ENCODE measurements at regions not wholly inside any gene's neighbourhood (a gene's known extent, or its start where the extent isn't known, plus 50 kb on each side); places are given as distances from the start of the nearest gene placed in this dataset.

- WGBS, result 49% methylated on average over 20 of the region's 26 CpGs
- H2BK15ac ChIP-seq (ENCODE audit: low read depth, poor library complexity, severe bottlenecking), result no peak overlapping the region
- no peak overlapping the region for H2BK5ac ChIP-seq (ENCODE audit: low read depth, low read length, poor library complexity, severe bottlenecking)
These were observed 104.2 kb upstream of the MVB12B start for GRCh38 chr9:126222363-126222834.

GRCh38 chr9:126222835-126223431 is 103.7 kb upstream of the MVB12B start:
- no peak overlapping the region for H4K8ac ChIP-seq (ENCODE audit: low read length)
- 58% methylated on average over 29 of the region's 29 CpGs for WGBS
- H2AFZ ChIP-seq (ENCODE audit: low read depth, low read length), result no peak overlapping the region

More at GRCh38 chr9:126222363-126222834, 104.2 kb upstream of the MVB12B start:
- no peak overlapping the region for H2BK12ac ChIP-seq (ENCODE audit: low read length in 2 of 2)
- H3K23ac ChIP-seq (ENCODE audit: low read length in 2 of 2), result no peak overlapping the region
- no peak overlapping the region for H3K4me2 ChIP-seq (ENCODE audit: low read length, poor library complexity, severe bottlenecking)
- H2AFZ ChIP-seq (ENCODE audit: low read depth, low read length), result no peak overlapping the region
- peaks cover 59 to 80% of the 10 kb centered on the region in 2 experiments for H3K27me3 ChIP-seq (ENCODE audit: control insufficient read depth in 1 of 2, insufficient read depth in 1 of 2, low read length in 2 of 2)
- no peak overlapping the region for H4K8ac ChIP-seq (ENCODE audit: low read length)
- H3K36me3 ChIP-seq (ENCODE audit: control insufficient read depth in 1 of 2, insufficient read depth in 2 of 2, low read depth in 1 of 2, low read length in 2 of 2), result no peaks in the 10 kb centered on the region
- H3K4ac ChIP-seq (ENCODE audit: low read depth in 1 of 2, low read length in 2 of 2), result no peak overlapping the region
- H3K9ac ChIP-seq (ENCODE audit: low read length), result no peak overlapping the region
- no peak overlapping the region for H3K27ac ChIP-seq (ENCODE audit: low read length, poor library complexity, severe bottlenecking)
- no peak overlapping the region for H3K4me3 ChIP-seq (ENCODE audit: insufficient read depth in 1 of 2, low read depth in 1 of 2, low read length in 2 of 2)
- H2AK5ac ChIP-seq (ENCODE audit: low read length, severe bottlenecking), result no peak overlapping the region
- H3K79me1 ChIP-seq (replicated peaks; ENCODE audit: low read length, poor library complexity, severe bottlenecking), result no peaks in the 10 kb centered on the region
- no peak overlapping the region for H3K14ac ChIP-seq (ENCODE audit: low read length in 2 of 2)
- no peak overlapping the region for H2BK120ac ChIP-seq (ENCODE audit: low read depth, low read length)
- H3K4me1 ChIP-seq (ENCODE audit: control insufficient read depth, insufficient read depth, low read depth, low read length), result no peaks in the 10 kb centered on the region
- H4K91ac ChIP-seq (ENCODE audit: low read length), result no peak overlapping the region
- H3K18ac ChIP-seq (ENCODE audit: low read depth in 1 of 2, low read length in 2 of 2), result no peak overlapping the region
- no peak for DNase-seq
- peaks cover 25% of the 10 kb centered on the region for H3K9me3 ChIP-seq (ENCODE audit: control insufficient read depth, low read length)

GRCh38 chr9:126223798-126224531 is 102.7 kb upstream of the MVB12B start:
- Histone ChIP-seq H4K91ac (ENCODE audit: low read length) (no peak overlapping the region), H3K18ac (ENCODE audit: low read depth in 1 of 2, low read length in 2 of 2) (no peak overlapping the region), H3K23ac (ENCODE audit: low read length in 2 of 2) (no peak overlapping the region), H3K27me3 (ENCODE audit: control insufficient read depth in 1 of 2, insufficient read depth in 1 of 2, low read length in 2 of 2) (peaks cover 65 to 80% of the 10 kb centered on the region in 2 experiments), H2BK5ac (ENCODE audit: low read depth, low read length, poor library complexity, severe bottlenecking) (no peak overlapping the region), H3K4me2 (ENCODE audit: low read length, poor library complexity, severe bottlenecking) (no peak overlapping the region), H4K8ac (ENCODE audit: low read length) (no peak overlapping the region), H3K36me3 (ENCODE audit: control insufficient read depth in 1 of 2, insufficient read depth in 2 of 2, low read depth in 1 of 2, low read length in 2 of 2) (no peaks in the 10 kb centered on the region), H3K27ac (ENCODE audit: low read length, poor library complexity, severe bottlenecking) (no peak overlapping the region), H3K9me3 (ENCODE audit: control insufficient read depth, low read length) (peaks cover 25% of the 10 kb centered on the region), H2BK15ac (ENCODE audit: low read depth, poor library complexity, severe bottlenecking) (no peak overlapping the region), H3K9ac (ENCODE audit: low read length) (no peak overlapping the region), H2BK12ac (ENCODE audit: low read length in 2 of 2) (no peak overlapping the region), H3K4ac (ENCODE audit: low read depth in 1 of 2, low read length in 2 of 2) (no peak overlapping the region), H2BK120ac (ENCODE audit: low read depth, low read length) (no peak overlapping the region), H3K4me3 (ENCODE audit: insufficient read depth in 1 of 2, low read depth in 1 of 2, low read length in 2 of 2) (no peak overlapping the region), H2AK5ac (ENCODE audit: low read length, severe bottlenecking) (no peak overlapping the region), H3K79me1 (replicated peaks; ENCODE audit: low read length, poor library complexity, severe bottlenecking) (no peaks in the 10 kb centered on the region), H3K14ac (ENCODE audit: low read length in 2 of 2) (no peak overlapping the region), H2AFZ (ENCODE audit: low read depth, low read length) (no peak overlapping the region), H3K4me1 (ENCODE audit: control insufficient read depth, insufficient read depth, low read depth, low read length) (no peaks in the 10 kb centered on the region)
- WGBS, result 74% methylated on average over 6 of the region's 6 CpGs
- no peak for DNase-seq

More at GRCh38 chr9:126222835-126223431, 103.7 kb upstream of the MVB12B start:
- Histone ChIP-seq H3K9me3 (ENCODE audit: control insufficient read depth, low read length) (peaks cover 25% of the 10 kb centered on the region), H3K4me2 (ENCODE audit: low read length, poor library complexity, severe bottlenecking) (no peak overlapping the region), H3K27me3 (ENCODE audit: control insufficient read depth in 1 of 2, insufficient read depth in 1 of 2, low read length in 2 of 2) (peaks cover 60 to 81% of the 10 kb centered on the region in 2 experiments), H3K4me3 (ENCODE audit: insufficient read depth in 1 of 2, low read depth in 1 of 2, low read length in 2 of 2) (no peak overlapping the region), H2BK5ac (ENCODE audit: low read depth, low read length, poor library complexity, severe bottlenecking) (no peak overlapping the region), H4K91ac (ENCODE audit: low read length) (no peak overlapping the region), H3K4ac (ENCODE audit: low read depth in 1 of 2, low read length in 2 of 2) (no peak overlapping the region), H2BK15ac (ENCODE audit: low read depth, poor library complexity, severe bottlenecking) (no peak overlapping the region), H3K36me3 (ENCODE audit: control insufficient read depth in 1 of 2, insufficient read depth in 2 of 2, low read depth in 1 of 2, low read length in 2 of 2) (no peaks in the 10 kb centered on the region), H2BK120ac (ENCODE audit: low read depth, low read length) (no peak overlapping the region), H3K4me1 (ENCODE audit: control insufficient read depth, insufficient read depth, low read depth, low read length) (no peaks in the 10 kb centered on the region), H2AK5ac (ENCODE audit: low read length, severe bottlenecking) (no peak overlapping the region), H3K9ac (ENCODE audit: low read length) (no peak overlapping the region), H3K18ac (ENCODE audit: low read depth in 1 of 2, low read length in 2 of 2) (no peak overlapping the region), H3K79me1 (replicated peaks; ENCODE audit: low read length, poor library complexity, severe bottlenecking) (no peaks in the 10 kb centered on the region), H3K23ac (ENCODE audit: low read length in 2 of 2) (no peak overlapping the region), H2BK12ac (ENCODE audit: low read length in 2 of 2) (no peak overlapping the region), H3K27ac (ENCODE audit: low read length, poor library complexity, severe bottlenecking) (no peak overlapping the region), H3K14ac (ENCODE audit: low read length in 2 of 2) (no peak overlapping the region)
- DNase-seq, result no peak

Measured in mesenchymal stem cell (in vitro differentiated cells and primary cell).